ENCODE measurements at regions not wholly inside any gene's neighbourhood (a gene's known extent, or its start where the extent isn't known, plus 50 kb on each side); places are given as distances from the start of the nearest gene placed in this dataset.
"Not testable (repeated sequence)": the region's sequence is repeated elsewhere in the genome, so short reads cannot be mapped to it uniquely, and the experiment has no call there.

GRCh38 chr1:82065916-82066315 is 265.2 kb downstream of the ADGRL2 start:
- no peak for DNase-seq

GRCh38 chr1:82064691-82065090 is 264.0 kb downstream of the ADGRL2 start:
- DNase-seq, result no peak

- no peak for DNase-seq
These were observed 261.5 kb downstream of the ADGRL2 start for GRCh38 chr1:82062206-82062605.

- DNase-seq, result no peak
These were observed 259.2 kb downstream of the ADGRL2 start for GRCh38 chr1:82059959-82060358.

GRCh38 chr1:82057011-82057410 is 256.3 kb downstream of the ADGRL2 start:
- DNase-seq, result no peak

- not testable (repeated sequence) for DNase-seq
These were observed 254.6 kb downstream of the ADGRL2 start for GRCh38 chr1:82055375-82055774.

- no peak for DNase-seq
These were observed 251.8 kb downstream of the ADGRL2 start for GRCh38 chr1:82052563-82052962.

- no peak for DNase-seq
These were observed 247.9 kb downstream of the ADGRL2 start for GRCh38 chr1:82048596-82048995.

- no peak for DNase-seq
These were observed 244.5 kb downstream of the ADGRL2 start for GRCh38 chr1:82045221-82045620.

- DNase-seq, result no peak
These were observed 243.8 kb downstream of the ADGRL2 start for GRCh38 chr1:82044536-82044935.

- DNase-seq, result no peak
These were observed 243.4 kb downstream of the ADGRL2 start for GRCh38 chr1:82044111-82044510.

GRCh38 chr1:82042306-82043060 is 241.7 kb downstream of the ADGRL2 start:
- no peak for DNase-seq
